ENCODE measurements at regions not wholly inside any gene's neighbourhood (a gene's known extent, or its start where the extent isn't known, plus 50 kb on each side); places are given as distances from the start of the nearest gene placed in this dataset.

GRCh38 chr4:72631296-72631695, 62.3 kb upstream of the ADAMTS3 start:
- Histone ChIP-seq H2AFZ (ENCODE audit: low read length) (no peak overlapping the region), H3K4me2 (ENCODE audit: extremely low read depth, insufficient read depth, low read length) (no peak overlapping the region), H3K9ac (ENCODE audit: insufficient read depth, low read length) (no peak overlapping the region), H3K79me2 (ENCODE audit: control insufficient read depth, insufficient read depth, low read length) (no peaks in the 10 kb centered on the region), H3K27ac (ENCODE audit: insufficient read depth, low read length) (no peak overlapping the region), H4K20me1 (ENCODE audit: control insufficient read depth, extremely low read depth, insufficient read depth, low read length) (no peaks in the 10 kb centered on the region), H3K36me3 (ENCODE audit: control insufficient read depth, insufficient read depth, low read length) (no peaks in the 10 kb centered on the region), H3K4me1 (ENCODE audit: control insufficient read depth, extremely low read depth, insufficient read depth, low read length) (no peaks in the 10 kb centered on the region), H3K4me3 (replicated peaks in 1 of 4; ENCODE audit: control extremely low read depth in 1 of 4, insufficient read depth in 1 of 4, low read depth in 3 of 4, low read length in 4 of 4) (no peak overlapping the region), H3K27me3 (ENCODE audit: control insufficient read depth, insufficient read depth, low read length) (no peaks in the 10 kb centered on the region), H3K9me3 (ENCODE audit: control insufficient read depth, insufficient read depth, low read depth, low read length) (no peaks in the 10 kb centered on the region)
- TF ChIP-seq CTCF (conservative IDR thresholded peaks at IDR 0.05 in 1 of 2, IDR thresholded peaks at IDR 0.05 in 1 of 2; ENCODE audit: low read depth in 1 of 2, low read length in 2 of 2): no peak
- DNase-seq (ENCODE audit: low read depth in 2 of 2): peak; percentile 12 to 96

- Histone ChIP-seq H3K9ac (ENCODE audit: insufficient read depth, low read length) (no peak overlapping the region), H3K27ac (ENCODE audit: insufficient read depth, low read length) (no peak overlapping the region), H3K27me3 (ENCODE audit: control insufficient read depth, insufficient read depth, low read length) (no peaks in the 10 kb centered on the region), H2AFZ (ENCODE audit: low read length) (no peak overlapping the region), H3K4me3 (replicated peaks in 1 of 4; ENCODE audit: control extremely low read depth in 1 of 4, insufficient read depth in 1 of 4, low read depth in 3 of 4, low read length in 4 of 4) (no peak overlapping the region), H3K9me3 (ENCODE audit: control insufficient read depth, insufficient read depth, low read depth, low read length) (no peaks in the 10 kb centered on the region), H3K36me3 (ENCODE audit: control insufficient read depth, insufficient read depth, low read length) (no peaks in the 10 kb centered on the region), H3K79me2 (ENCODE audit: control insufficient read depth, insufficient read depth, low read length) (no peaks in the 10 kb centered on the region), H3K4me1 (ENCODE audit: control insufficient read depth, extremely low read depth, insufficient read depth, low read length) (no peaks in the 10 kb centered on the region), H3K4me2 (ENCODE audit: extremely low read depth, insufficient read depth, low read length) (no peak overlapping the region), H4K20me1 (ENCODE audit: control insufficient read depth, extremely low read depth, insufficient read depth, low read length) (no peaks in the 10 kb centered on the region)
- peak; percentile 3 to 49 for DNase-seq (ENCODE audit: low read depth in 2 of 2)
- TF ChIP-seq EZH2 (IDR thresholded peaks at IDR 0.05; ENCODE audit: low read length, missing control alignments) (no peak), CTCF (conservative IDR thresholded peaks at IDR 0.05 in 1 of 2, IDR thresholded peaks at IDR 0.05 in 1 of 2; ENCODE audit: low read depth in 1 of 2, low read length in 2 of 2) (no peak)
These were observed 60.5 kb upstream of the ADAMTS3 start for GRCh38 chr4:72629540-72629939.

GRCh38 chr4:72627723-72628122, 58.7 kb upstream of the ADAMTS3 start:
- no peaks in the 10 kb centered on the region for H4K20me1 ChIP-seq (ENCODE audit: control insufficient read depth, extremely low read depth, insufficient read depth, low read length)
- H3K4me3 ChIP-seq (replicated peaks in 1 of 4; ENCODE audit: control extremely low read depth in 1 of 4, insufficient read depth in 1 of 4, low read depth in 3 of 4, low read length in 4 of 4): no peak overlapping the region
- no peak overlapping the region for H3K9ac ChIP-seq (ENCODE audit: insufficient read depth, low read length)
- no peak overlapping the region for H3K27ac ChIP-seq (ENCODE audit: insufficient read depth, low read length)
- H3K9me3 ChIP-seq (ENCODE audit: control insufficient read depth, insufficient read depth, low read depth, low read length): no peaks in the 10 kb centered on the region
- no peak overlapping the region for H3K4me2 ChIP-seq (ENCODE audit: extremely low read depth, insufficient read depth, low read length)
- H3K36me3 ChIP-seq (ENCODE audit: control insufficient read depth, insufficient read depth, low read length): no peaks in the 10 kb centered on the region
- no peak overlapping the region for H2AFZ ChIP-seq (ENCODE audit: low read length)
- H3K4me1 ChIP-seq (ENCODE audit: control insufficient read depth, extremely low read depth, insufficient read depth, low read length): no peaks in the 10 kb centered on the region
- DNase-seq (ENCODE audit: low read depth in 2 of 2): no peak
- no peak for TF ChIP-seq EZH2 (IDR thresholded peaks at IDR 0.05; ENCODE audit: low read length, missing control alignments)
- TF ChIP-seq CTCF (conservative IDR thresholded peaks at IDR 0.05 in 1 of 2, IDR thresholded peaks at IDR 0.05 in 1 of 2; ENCODE audit: low read depth in 1 of 2, low read length in 2 of 2): no peak
- no peaks in the 10 kb centered on the region for H3K27me3 ChIP-seq (ENCODE audit: control insufficient read depth, insufficient read depth, low read length)
- no peaks in the 10 kb centered on the region for H3K79me2 ChIP-seq (ENCODE audit: control insufficient read depth, insufficient read depth, low read length)
